Omental fat pad (tissue), 3 donors: ENCODE measurements at regions not wholly inside any gene's neighbourhood (a gene's known extent, or its start where the extent isn't known, plus 50 kb on each side); places are given as distances from the start of the nearest gene placed in this dataset.

Source experiments
- ATAC-seq: fragments of 150-250 bp; one replicate; pipeline ENCODE4 v1.9.1; 2016; ENCODE audit warnings: mild to moderate bottlenecking, moderate library complexity; ENCODE audit not compliant: low FRiP score
- DNase-seq: peaks from one replicate; pipeline ENCODE4 v3.0.0-alpha.2; 2019; ENCODE audit warnings: low spot score
- TF ChIP-seq, protein P1 (sequence below), 3 donors: fragments of 450-650 bp; IDR thresholded peaks; one replicate each; pipeline ENCODE4 v1.5.1; 2016 to 2017; ENCODE audit warnings: antibody characterized with exemption in 3 of 3, mild to moderate bottlenecking in 3 of 3, moderate library complexity in 2 of 3

DNA sequence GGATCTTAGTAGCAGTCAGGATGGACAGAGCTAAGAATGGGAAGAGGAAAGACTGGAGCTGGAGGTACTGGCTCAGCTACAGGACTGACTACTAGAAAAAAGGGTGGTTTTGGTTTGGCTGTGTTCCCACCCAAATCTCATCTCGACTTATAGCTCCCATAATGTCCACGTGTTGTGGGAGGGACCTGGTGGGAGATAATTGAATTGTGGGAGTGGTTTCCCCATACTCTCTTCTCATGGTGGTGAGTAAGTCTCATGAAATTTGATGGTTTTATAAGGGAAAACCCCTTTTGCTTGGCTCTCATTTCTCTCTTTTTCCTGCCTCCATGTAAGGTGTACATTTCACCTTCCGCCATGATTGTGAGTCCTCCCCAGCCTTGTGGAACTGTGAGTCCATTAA, 466.5 kb upstream of the DEPDC1 start:
- DNase-seq: no peak
- TF ChIP-seq, protein P1, sequence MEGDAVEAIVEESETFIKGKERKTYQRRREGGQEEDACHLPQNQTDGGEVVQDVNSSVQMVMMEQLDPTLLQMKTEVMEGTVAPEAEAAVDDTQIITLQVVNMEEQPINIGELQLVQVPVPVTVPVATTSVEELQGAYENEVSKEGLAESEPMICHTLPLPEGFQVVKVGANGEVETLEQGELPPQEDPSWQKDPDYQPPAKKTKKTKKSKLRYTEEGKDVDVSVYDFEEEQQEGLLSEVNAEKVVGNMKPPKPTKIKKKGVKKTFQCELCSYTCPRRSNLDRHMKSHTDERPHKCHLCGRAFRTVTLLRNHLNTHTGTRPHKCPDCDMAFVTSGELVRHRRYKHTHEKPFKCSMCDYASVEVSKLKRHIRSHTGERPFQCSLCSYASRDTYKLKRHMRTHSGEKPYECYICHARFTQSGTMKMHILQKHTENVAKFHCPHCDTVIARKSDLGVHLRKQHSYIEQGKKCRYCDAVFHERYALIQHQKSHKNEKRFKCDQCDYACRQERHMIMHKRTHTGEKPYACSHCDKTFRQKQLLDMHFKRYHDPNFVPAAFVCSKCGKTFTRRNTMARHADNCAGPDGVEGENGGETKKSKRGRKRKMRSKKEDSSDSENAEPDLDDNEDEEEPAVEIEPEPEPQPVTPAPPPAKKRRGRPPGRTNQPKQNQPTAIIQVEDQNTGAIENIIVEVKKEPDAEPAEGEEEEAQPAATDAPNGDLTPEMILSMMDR (IDR thresholded peaks at IDR 0.05): no peak
- ATAC-seq: no peak

DNA sequence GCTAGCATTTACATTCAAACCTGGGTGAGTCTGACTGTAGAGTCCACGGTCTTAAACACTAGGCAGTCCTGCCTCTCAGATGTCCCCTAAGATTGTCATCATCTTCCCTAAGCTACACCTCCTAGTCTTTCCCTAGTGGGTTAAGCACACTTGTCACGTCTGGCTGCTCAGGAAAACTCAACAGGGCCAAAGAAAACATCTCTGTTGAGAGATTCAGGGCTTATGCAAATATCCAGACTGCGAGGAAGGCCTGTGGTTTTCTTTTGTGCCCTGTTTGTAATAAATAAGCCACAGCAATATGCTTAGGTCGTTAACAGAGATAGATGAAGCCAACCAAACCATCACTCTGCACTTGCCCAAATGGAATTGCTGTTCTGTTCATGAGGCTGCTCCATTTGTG, 472.6 kb upstream of the DEPDC1 start:
- ATAC-seq (no peak), DNase-seq (no peak)
- TF ChIP-seq, protein P1 (IDR thresholded peaks at IDR 0.05): no peak

- ATAC-seq (no peak), DNase-seq (no peak)
- TF ChIP-seq, protein P1 (IDR thresholded peaks at IDR 0.05): no peak
These were observed 473.7 kb upstream of the DEPDC1 start for GRCh38 chr1:68970571-68970970.

DNA sequence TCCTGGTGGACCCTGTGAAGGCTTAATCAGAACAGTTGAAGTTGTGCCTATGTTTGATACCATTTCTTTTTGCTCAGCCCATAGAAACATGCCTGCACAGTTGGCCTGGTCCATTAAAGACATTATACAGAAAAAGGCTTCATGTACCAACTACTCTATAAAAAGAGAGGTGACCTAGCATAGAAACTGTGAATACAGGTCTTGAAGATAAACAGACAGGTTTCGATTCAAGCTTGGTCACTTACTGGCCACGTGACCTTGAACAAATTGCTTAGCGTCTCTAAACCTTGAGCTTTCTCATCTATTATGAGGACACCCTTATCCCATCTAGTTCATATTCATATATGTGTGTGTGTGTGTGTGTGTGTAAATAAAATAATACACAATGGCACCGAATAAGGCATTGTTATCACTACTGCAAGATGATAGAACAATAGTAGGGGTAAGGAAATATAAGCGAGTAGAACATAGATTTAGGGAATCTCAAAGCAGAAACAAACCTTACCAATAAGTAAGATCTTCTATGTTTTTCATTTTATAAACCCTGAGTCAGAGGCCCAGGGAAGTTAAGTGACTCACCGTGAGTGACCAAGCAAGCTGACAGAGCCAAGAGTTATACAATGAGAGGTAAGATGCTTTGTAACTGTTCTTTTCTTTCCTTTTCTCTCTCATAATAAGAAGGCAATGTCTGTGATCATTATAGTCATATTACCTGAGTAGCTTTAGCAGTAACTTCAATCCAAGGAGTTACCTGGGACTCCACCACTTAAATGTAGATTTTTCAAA, 476.8 kb upstream of the DEPDC1 start:
- DNase-seq (no peak), ATAC-seq (no peak)
- TF ChIP-seq, protein P1 (IDR thresholded peaks at IDR 0.05): no peak

GRCh38 chr1:68974447-68974846, 477.6 kb upstream of the DEPDC1 start:
- ATAC-seq: no peak
- no peak for DNase-seq
- TF ChIP-seq, protein P1 (IDR thresholded peaks at IDR 0.05): no peak

DNA sequence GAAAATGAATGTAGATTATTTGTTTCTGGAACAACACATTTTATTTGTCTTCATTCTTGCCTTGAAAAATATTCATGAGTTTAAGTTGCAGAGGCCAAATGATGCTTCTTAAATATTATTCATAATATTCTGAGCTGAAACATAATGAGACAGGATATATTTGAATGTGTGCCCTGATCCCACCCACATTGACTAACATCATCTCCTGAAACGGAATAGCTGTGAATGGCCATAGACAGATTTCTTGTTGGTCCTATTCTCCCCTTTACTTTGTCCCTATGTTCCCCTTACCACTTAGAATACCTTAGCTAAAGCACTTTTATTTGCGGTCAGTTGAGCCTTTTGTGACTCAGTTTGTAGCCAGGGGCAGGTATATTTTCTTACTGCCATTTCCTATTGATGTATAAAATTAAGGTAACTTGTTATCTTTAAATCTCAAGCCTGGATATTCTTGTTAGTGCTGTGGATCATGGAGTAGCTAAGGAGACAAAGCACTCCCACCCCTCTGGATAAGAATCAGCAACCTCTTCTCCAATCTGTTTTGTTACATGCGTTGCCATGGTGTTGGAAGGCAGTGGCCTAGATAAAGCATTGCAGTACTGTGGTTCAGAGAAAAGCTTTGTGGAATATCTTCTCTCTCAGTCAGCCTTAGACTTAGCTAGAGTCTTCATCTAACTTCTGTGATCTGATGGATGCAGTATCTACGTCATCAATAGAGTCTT, 478.5 kb upstream of the DEPDC1 start:
- ATAC-seq: no peak
- no peak for DNase-seq
- TF ChIP-seq, protein P1 (IDR thresholded peaks at IDR 0.05): no peak
